ENCODE measurements at regions not wholly inside any gene's neighbourhood (a gene's known extent, or its start where the extent isn't known, plus 50 kb on each side); places are given as distances from the start of the nearest gene placed in this dataset.

DNA sequence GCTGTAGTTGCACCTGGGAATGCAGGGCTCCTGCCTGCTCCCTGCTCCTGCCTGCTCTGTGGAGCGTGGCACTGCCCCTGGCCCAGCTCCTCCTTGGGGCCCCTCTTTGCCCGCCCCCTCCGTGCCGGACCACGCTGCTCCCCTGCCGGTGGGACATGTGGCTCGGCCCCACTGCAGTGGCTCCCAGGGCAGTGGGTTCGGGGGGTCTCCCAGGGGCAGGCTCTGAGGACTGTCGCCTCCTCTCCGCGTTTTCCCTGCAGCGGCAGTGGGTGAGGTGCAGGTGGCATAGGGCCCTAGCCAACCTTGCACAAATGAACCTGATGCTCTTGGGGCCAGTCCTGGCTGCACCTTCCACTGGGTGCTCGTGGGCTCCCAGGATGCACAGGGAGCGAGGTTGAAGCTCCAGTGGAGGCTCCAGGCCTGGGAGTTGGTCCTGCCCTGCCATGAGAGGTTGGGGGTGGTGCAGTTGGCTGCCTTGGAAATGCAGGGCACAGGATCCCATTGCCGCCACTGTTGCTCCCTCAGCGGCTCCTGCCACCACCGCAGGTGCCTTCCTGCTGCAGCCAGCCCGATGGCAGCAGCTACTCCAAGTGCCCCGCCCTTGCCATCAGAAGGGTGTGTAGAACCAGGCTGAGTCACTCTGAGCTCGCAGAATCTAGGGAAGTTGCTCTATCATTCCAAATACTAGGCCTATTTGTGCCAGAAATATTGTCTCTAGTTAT is 313.1 kb upstream of the SYT4 start:
- DNase-seq = no peak
- Mint-ChIP-seq H3K27me3 (no peaks in the 10 kb centered on the region), H3K36me3 (ENCODE audit: low read depth) (no peaks in the 10 kb centered on the region), H3K27ac (no peak overlapping the region), H3K4me1 (no peaks in the 10 kb centered on the region), H3K9me3 (no peaks in the 10 kb centered on the region), H3K4me3 (no peak overlapping the region)
- ChIA-PET POLR2A (no interaction called here), CTCF (interaction anchor here (2.6 to 3.1 kb wide), 2 partner anchors 19 to 1477 kb away, joined by 10 to 15 read pairs; no protein-coding TSS in a partner anchor)
- TF ChIP-seq, protein P1, sequence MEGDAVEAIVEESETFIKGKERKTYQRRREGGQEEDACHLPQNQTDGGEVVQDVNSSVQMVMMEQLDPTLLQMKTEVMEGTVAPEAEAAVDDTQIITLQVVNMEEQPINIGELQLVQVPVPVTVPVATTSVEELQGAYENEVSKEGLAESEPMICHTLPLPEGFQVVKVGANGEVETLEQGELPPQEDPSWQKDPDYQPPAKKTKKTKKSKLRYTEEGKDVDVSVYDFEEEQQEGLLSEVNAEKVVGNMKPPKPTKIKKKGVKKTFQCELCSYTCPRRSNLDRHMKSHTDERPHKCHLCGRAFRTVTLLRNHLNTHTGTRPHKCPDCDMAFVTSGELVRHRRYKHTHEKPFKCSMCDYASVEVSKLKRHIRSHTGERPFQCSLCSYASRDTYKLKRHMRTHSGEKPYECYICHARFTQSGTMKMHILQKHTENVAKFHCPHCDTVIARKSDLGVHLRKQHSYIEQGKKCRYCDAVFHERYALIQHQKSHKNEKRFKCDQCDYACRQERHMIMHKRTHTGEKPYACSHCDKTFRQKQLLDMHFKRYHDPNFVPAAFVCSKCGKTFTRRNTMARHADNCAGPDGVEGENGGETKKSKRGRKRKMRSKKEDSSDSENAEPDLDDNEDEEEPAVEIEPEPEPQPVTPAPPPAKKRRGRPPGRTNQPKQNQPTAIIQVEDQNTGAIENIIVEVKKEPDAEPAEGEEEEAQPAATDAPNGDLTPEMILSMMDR (IDR thresholded peaks at IDR 0.05) = no peak
- intact Hi-C loops (cut with micrococcal nuclease) = no loop called here
- ATAC-seq (ENCODE audit: low read depth) = no peak

DNA sequence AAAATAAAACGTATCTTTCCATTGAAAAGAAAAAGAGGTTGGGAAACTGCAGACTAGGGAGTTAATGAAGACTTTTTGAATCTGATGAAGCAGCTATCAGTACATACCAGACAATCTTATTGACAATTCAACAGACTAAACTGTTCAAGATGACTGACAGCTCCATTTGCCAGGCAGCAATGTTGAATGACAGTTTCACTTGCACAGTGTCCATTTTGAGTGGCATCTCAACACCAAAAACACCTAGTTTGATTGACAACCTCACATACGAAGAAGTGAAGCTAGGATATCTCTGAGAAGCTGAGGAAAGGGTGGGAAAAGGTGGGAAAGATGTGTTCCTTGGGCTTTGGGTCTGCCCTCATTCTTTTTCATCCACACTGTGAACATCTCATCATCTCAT is 315.0 kb upstream of the SYT4 start:
- ATAC-seq (ENCODE audit: low read depth) = no peak

DNA sequence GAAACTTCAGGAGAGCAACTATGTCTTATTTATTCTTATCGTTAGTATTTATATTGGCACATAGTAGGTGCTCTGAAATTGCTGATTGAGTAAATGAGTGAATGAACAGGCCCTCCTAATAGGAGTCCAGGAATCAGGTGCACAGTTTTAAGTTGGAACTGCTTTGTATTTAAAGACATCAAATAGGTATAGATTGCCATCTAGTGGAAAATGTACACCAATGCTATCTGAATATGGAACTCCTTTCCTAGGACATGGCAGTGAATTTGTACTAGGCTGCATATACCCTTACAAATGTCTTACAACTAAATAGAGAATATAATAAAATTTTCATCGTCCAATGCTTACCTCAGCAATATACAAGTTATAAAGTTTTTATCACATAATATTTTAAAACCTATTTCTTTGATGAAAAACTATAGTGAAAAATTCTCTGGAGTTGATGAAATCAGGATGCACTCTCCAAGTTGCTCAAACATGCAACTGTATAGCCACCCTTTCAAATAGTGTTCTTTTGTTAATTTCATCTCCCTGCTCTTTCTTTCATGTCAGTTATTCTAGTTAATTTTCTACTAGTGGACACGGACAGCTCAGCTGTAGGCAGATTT is 318.9 kb upstream of the SYT4 start:
- Mint-ChIP-seq H3K27me3 (no peaks in the 10 kb centered on the region), H3K27ac (no peak overlapping the region), H3K4me3 (no peak overlapping the region), H3K4me1 (no peaks in the 10 kb centered on the region), H3K9me3 (no peaks in the 10 kb centered on the region), H3K36me3 (ENCODE audit: low read depth) (no peaks in the 10 kb centered on the region)
- TF ChIP-seq, protein P1 (IDR thresholded peaks at IDR 0.05) = no peak
- no peak for ATAC-seq (ENCODE audit: low read depth)
- no peak for DNase-seq
- ChIA-PET POLR2A (no interaction called here), CTCF (interaction anchor here (2.4 kb wide), 1 partner anchor 25 kb away, joined by 7 read pairs; no protein-coding TSS in a partner anchor)
- intact Hi-C loops (cut with micrococcal nuclease) = loop anchor here (5.0 kb wide), 1 partner anchor 1544 kb away; no protein-coding TSS in a partner anchor

More for the DNA sequence above, 315.0 kb upstream of the SYT4 start:
- POLR2A ChIA-PET = no interaction called here
- Mint-ChIP-seq H3K4me3 (no peak overlapping the region), H3K9me3 (no peaks in the 10 kb centered on the region), H3K27me3 (no peaks in the 10 kb centered on the region), H3K27ac (no peak overlapping the region), H3K36me3 (ENCODE audit: low read depth) (no peaks in the 10 kb centered on the region), H3K4me1 (no peaks in the 10 kb centered on the region)
- CTCF ChIA-PET = interaction anchor here (3.1 kb wide), 1 partner anchor 1478 kb away, joined by 15 read pairs; no protein-coding TSS in a partner anchor
- TF ChIP-seq, protein P1 (IDR thresholded peaks at IDR 0.05) = no peak
- intact Hi-C loops (cut with micrococcal nuclease) = no loop called here
- DNase-seq = no peak

DNA sequence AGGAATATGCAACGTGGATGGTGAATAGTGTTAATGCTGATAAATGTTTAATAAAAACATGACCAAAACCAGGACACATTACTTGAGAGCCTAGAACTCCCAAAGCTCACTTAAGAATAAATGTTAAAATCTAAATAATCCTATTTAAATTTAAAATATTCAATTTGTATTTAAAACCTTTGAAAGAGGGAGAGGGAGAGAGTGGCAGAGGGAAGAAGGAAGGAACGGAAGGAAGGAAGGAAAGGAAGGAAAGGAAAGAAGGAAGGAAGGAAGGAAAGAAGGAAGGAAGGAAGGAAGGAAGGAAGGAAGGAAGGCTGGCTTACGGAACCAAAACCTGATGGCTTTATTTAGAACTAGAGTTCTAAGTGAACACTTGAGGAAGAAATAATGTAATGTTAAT is 324.1 kb upstream of the SYT4 start:
- Mint-ChIP-seq H3K36me3 (ENCODE audit: low read depth) (no peaks in the 10 kb centered on the region), H3K27me3 (no peaks in the 10 kb centered on the region), H3K9me3 (peaks cover 22% of the 10 kb centered on the region), H3K4me3 (no peak overlapping the region), H3K4me1 (no peaks in the 10 kb centered on the region), H3K27ac (no peak overlapping the region)
- intact Hi-C loops (cut with micrococcal nuclease) = no loop called here
- DNase-seq (no peak), ATAC-seq (ENCODE audit: low read depth) (no peak)
- ChIA-PET CTCF (no interaction called here), POLR2A (no interaction called here)
- TF ChIP-seq, protein P1 (IDR thresholded peaks at IDR 0.05) = no peak

DNA sequence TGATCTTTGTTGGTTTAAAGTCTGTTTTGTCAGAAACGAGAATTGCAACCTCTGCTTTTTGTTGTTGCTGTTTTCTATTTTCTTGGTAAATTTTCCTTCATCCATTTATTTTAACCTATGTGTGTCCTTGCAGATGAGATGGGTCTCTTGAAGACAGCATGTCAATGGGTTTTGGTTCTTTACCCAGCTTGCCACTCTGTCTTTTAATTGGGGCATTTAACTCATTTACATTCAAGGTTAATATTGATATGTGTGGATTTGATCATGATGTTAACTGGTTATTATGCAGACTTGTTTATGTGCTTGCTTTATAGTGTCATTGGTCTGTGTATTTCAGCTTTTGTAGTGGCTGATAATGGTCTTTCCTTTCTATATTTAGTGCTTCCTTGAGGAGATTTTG is 327.9 kb upstream of the SYT4 start:
- intact Hi-C loops (cut with micrococcal nuclease) = no loop called here
- ChIA-PET POLR2A (no interaction called here), CTCF (no interaction called here)
- ATAC-seq (ENCODE audit: low read depth) = no peak
- H3K27me3 Mint-ChIP-seq = no peaks in the 10 kb centered on the region
- no peak for DNase-seq
- no peaks in the 10 kb centered on the region for H3K4me1 Mint-ChIP-seq
- no peaks in the 10 kb centered on the region for H3K36me3 Mint-ChIP-seq (ENCODE audit: low read depth)
- no peak overlapping the region for H3K4me3 Mint-ChIP-seq
- H3K9me3 Mint-ChIP-seq = peaks cover 26% of the 10 kb centered on the region
- H3K27ac Mint-ChIP-seq = no peak overlapping the region
- TF ChIP-seq, protein P1 (IDR thresholded peaks at IDR 0.05) = no peak

Data from activated B cell treated with CpG ODN at 0.5 μM for 24 hours (primary cell).